Stomach (tissue), 4 donors: ENCODE measurements at regions not wholly inside any gene's neighbourhood (a gene's known extent, or its start where the extent isn't known, plus 50 kb on each side); places are given as distances from the start of the nearest gene placed in this dataset.

Experiments
- EP300 ChIP-seq: sonication (generic); formaldehyde crosslinking; IDR thresholded peaks from one replicate; pipeline ENCODE4 v1.6.1; 2017; ENCODE audit warnings: antibody characterized with exemption
- POLR2A ChIP-seq, 4 donors: fragments of 450-650 bp; IDR thresholded peaks; one replicate each; pipeline ENCODE4 v1.6.1; 2016; ENCODE audit warnings: antibody characterized with exemption in 4 of 4, control low read depth in 2 of 4, mild to moderate bottlenecking in 1 of 4, moderate library complexity in 1 of 4
- TF ChIP-seq, protein P1 (sequence below), 7 experiments: fragments of 450-650 bp in 4 of 7; fragments of 200-600 bp in 3 of 7; sonication (generic) in 3 of 7; IDR thresholded peaks; one replicate each; pipeline ENCODE4 v1.5.1; 2016 to 2019; ENCODE audit warnings: antibody characterized with exemption in 7 of 7, control low read depth in 2 of 7, mild to moderate bottlenecking in 1 of 7

DNA sequence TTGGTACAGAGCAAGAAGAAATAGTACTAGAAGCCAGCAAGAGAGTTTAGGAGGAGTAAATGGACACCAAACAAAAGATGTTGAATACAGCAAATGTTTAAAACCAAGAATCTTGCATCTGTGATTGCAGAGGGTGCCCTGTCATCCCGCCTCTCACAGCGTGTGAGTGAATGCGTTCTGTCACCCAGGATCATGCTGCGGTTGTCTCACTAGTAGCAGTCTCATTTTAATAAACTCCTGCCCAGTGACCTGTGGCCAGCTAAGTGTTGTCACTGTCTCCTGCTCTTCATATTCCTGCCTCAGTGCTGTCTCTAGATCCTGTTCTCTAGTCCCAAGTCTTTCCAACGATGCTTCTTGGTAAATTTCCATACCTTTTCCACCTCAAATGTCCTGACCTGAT, 584.6 kb downstream of the MCTP2 start:
- TF ChIP-seq POLR2A (IDR thresholded peaks at IDR 0.05) (no peak), EP300 (no peak)
- TF ChIP-seq, protein P1, sequence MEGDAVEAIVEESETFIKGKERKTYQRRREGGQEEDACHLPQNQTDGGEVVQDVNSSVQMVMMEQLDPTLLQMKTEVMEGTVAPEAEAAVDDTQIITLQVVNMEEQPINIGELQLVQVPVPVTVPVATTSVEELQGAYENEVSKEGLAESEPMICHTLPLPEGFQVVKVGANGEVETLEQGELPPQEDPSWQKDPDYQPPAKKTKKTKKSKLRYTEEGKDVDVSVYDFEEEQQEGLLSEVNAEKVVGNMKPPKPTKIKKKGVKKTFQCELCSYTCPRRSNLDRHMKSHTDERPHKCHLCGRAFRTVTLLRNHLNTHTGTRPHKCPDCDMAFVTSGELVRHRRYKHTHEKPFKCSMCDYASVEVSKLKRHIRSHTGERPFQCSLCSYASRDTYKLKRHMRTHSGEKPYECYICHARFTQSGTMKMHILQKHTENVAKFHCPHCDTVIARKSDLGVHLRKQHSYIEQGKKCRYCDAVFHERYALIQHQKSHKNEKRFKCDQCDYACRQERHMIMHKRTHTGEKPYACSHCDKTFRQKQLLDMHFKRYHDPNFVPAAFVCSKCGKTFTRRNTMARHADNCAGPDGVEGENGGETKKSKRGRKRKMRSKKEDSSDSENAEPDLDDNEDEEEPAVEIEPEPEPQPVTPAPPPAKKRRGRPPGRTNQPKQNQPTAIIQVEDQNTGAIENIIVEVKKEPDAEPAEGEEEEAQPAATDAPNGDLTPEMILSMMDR (IDR thresholded peaks at IDR 0.05), result no peak
